HCT116 (cell line): ENCODE measurements at regions not wholly inside any gene's neighbourhood (a gene's known extent, or its start where the extent isn't known, plus 50 kb on each side); places are given as distances from the start of the nearest gene placed in this dataset.

Experiments
- ATAC-seq: fragments of 200-7000 bp; cut with Tn5 transposase; 2 replicates; pipeline ENCODE4 v1.9.1; 2020; ENCODE audit warnings: mild to moderate bottlenecking, moderate library complexity
- BruUV-seq: library from RNA; stranded (reverse); fragments of 400-500 nt; replicated peaks from 2 replicates; lab custom pipeline; 2021; lab: Mats Ljungman, UMichigan
- CTCF ChIA-PET: fragments of 300-600 bp; sonication (Branson Sonifier 250); formaldehyde crosslinking; loops from one replicate; lab custom pipeline; 2021; ENCODE audit warnings: antibody characterized with exemption; lab: Charles Lee
- POLR2A ChIA-PET: fragments of 300-600, 350-600 bp; sonication (Branson Sonifier 250); formaldehyde crosslinking; loops from one replicate; lab custom pipeline; 2021; ENCODE audit warnings: antibody characterized with exemption; lab: Charles Lee
- RAD21 ChIA-PET, 2 experiments: fragments of 300-600 bp; sonication (Branson Sonifier 250); formaldehyde crosslinking; loops; one replicate each; lab custom pipeline; 2023; ENCODE audit warnings: low total read pairs in 2 of 2; ENCODE audit not compliant: uncharacterized antibody in 2 of 2, unreplicated experiment in 2 of 2, low non-redundant PET in 1 of 2; lab: Charles Lee
- DNase-seq: peaks from one replicate; pipeline ENCODE4 v3.0.0-alpha.2; 2010; ENCODE audit warnings: low read depth, low spot score
- H2AFZ ChIP-seq: fragments of 200-600 bp; shearing (Covaris generic), sonication (generic); 2 replicates; pipeline ENCODE4 v1.6.1; 2017; ENCODE audit warnings: low read depth, mixed run types, mixed read lengths, antibody characterized with exemption, low read length; ENCODE audit not compliant: poor library complexity, severe bottlenecking
- H3K27ac ChIP-seq: 2 replicates; pipeline ENCODE4 v1.5.1; 2012; ENCODE audit warnings: low read depth, low read length
- H3K27me3 ChIP-seq: fragments of 200-600 bp; sonication (generic); 2 replicates; pipeline ENCODE4 v1.6.1; 2016; ENCODE audit warnings: mixed run types, low read length, mixed read lengths; ENCODE audit not compliant: insufficient read depth
- H3K36me3 ChIP-seq, 2 experiments: fragments of 200-500 bp in 1 of 2; fragments of 200-600 bp in 1 of 2; sonication (Bioruptor generic) in 1 of 2; sonication (generic) in 1 of 2; 2 replicates each; pipeline versions ENCODE4 v1.5.1 to v1.6.1; 2014 to 2016; ENCODE audit warnings: low read length in 2 of 2, inconsistent platforms in 1 of 2, mixed read lengths in 1 of 2, mixed run types in 1 of 2; ENCODE audit not compliant: insufficient read depth in 2 of 2, control insufficient read depth in 1 of 2
- H3K4me1 ChIP-seq, 2 experiments: fragments of 200-600 bp in 1 of 2; sonication (generic) in 1 of 2; 2 replicates each; pipeline versions ENCODE4 v1.5.1 to v1.6.1; 2012 to 2017; ENCODE audit warnings: low read length in 2 of 2, inconsistent platforms in 1 of 2, mild to moderate bottlenecking in 1 of 2, mixed read lengths in 1 of 2, mixed run types in 1 of 2, moderate library complexity in 1 of 2; ENCODE audit not compliant: insufficient read depth in 2 of 2, control insufficient read depth in 1 of 2
- H3K4me2 ChIP-seq: fragments of 200-600 bp; sonication (generic); 2 replicates; pipeline ENCODE4 v1.6.1; 2017; ENCODE audit warnings: mixed run types, low read length, mixed read lengths
- H3K4me3 ChIP-seq, 2 experiments: fragments of 200-600 bp in 1 of 2; sonication (generic) in 1 of 2; replicated peaks in 1 of 2; 2 replicates each; pipeline ENCODE4 v1.5.1; 2011 to 2016; ENCODE audit warnings: low read length in 2 of 2, control low read depth in 1 of 2, low read depth in 1 of 2, mild to moderate bottlenecking in 1 of 2, mixed read lengths in 1 of 2, mixed run types in 1 of 2
- H3K79me2 ChIP-seq: fragments of 200-600 bp; sonication (generic); 2 replicates; pipeline ENCODE4 v1.6.1; 2017; ENCODE audit warnings: mild to moderate bottlenecking, mixed run types, low read length, moderate library complexity, mixed read lengths; ENCODE audit not compliant: insufficient read depth
- H3K9ac ChIP-seq: fragments of 200-600 bp; sonication (generic); 2 replicates; pipeline ENCODE4 v1.6.1; 2016; ENCODE audit warnings: low read length, mixed read lengths
- H3K9me2 ChIP-seq: fragments of 200-600 bp; sonication (generic), shearing (Covaris generic); 2 replicates; pipeline ENCODE4 v1.6.1; 2017; ENCODE audit warnings: mixed run types, mild to moderate bottlenecking, moderate library complexity; ENCODE audit not compliant: insufficient read depth
- H3K9me3 ChIP-seq, 2 experiments: fragments of 200-500 bp in 1 of 2; fragments of 200-600 bp in 1 of 2; sonication (Bioruptor generic) in 1 of 2; sonication (generic) in 1 of 2; 2 replicates each; pipeline ENCODE4 v1.6.1; 2014 to 2017; ENCODE audit warnings: low read length in 2 of 2, mixed read lengths in 2 of 2, inconsistent platforms in 1 of 2, low read depth in 1 of 2, mild to moderate bottlenecking in 1 of 2, mixed run types in 1 of 2, moderate library complexity in 1 of 2; ENCODE audit not compliant: control insufficient read depth in 1 of 2, insufficient read depth in 1 of 2
- H4K20me1 ChIP-seq: fragments of 200-600 bp; sonication (generic), shearing (Covaris generic); 2 replicates; pipeline ENCODE4 v1.6.1; 2017; ENCODE audit warnings: mixed run types, mild to moderate bottlenecking, moderate library complexity; ENCODE audit not compliant: insufficient read depth
- CBX3 ChIP-seq: IDR thresholded peaks from 2 replicates; pipeline ENCODE4 v1.6.1; 2012; ENCODE audit warnings: low read depth
- CEBPB ChIP-seq: IDR thresholded peaks from 2 replicates; pipeline ENCODE4 v1.6.1; 2012; ENCODE audit warnings: low read depth
- EGR1 ChIP-seq: IDR thresholded peaks from 2 replicates; pipeline ENCODE4 v1.6.1; 2012; ENCODE audit warnings: low read depth
- ELF1 ChIP-seq: IDR thresholded peaks from 2 replicates; pipeline ENCODE4 v1.6.1; 2012; ENCODE audit warnings: low read depth, borderline replicate concordance
- EZH2 ChIP-seq: fragments of 200-600 bp; sonication (generic); IDR thresholded peaks from 2 replicates; pipeline ENCODE4 v1.6.1; 2017; ENCODE audit warnings: antibody characterized with exemption, mixed run types
- EZH2phosphoT487 ChIP-seq: fragments of 200-600 bp; IDR thresholded peaks from 2 replicates; pipeline ENCODE4 v1.6.1; 2018; ENCODE audit warnings: antibody characterized with exemption, borderline replicate concordance
- FOSL1 ChIP-seq: IDR thresholded peaks from 2 replicates; pipeline ENCODE4 v1.6.1; 2012; ENCODE audit warnings: low read depth
- JUND ChIP-seq: IDR thresholded peaks from 2 replicates; pipeline ENCODE4 v1.6.1; 2012
- POLR2A ChIP-seq: IDR thresholded peaks from 2 replicates; pipeline ENCODE4 v1.7.0; 2011; ENCODE audit warnings: borderline replicate concordance; ENCODE audit not compliant: insufficient read depth, insufficient read length; ENCODE audit errors: extremely low read depth
- POLR2AphosphoS5 ChIP-seq: IDR thresholded peaks from 2 replicates; pipeline ENCODE4 v1.6.1; 2011; ENCODE audit warnings: mild to moderate bottlenecking, low read depth, low read length, moderate library complexity
- RAD21 ChIP-seq: IDR thresholded peaks from 2 replicates; pipeline ENCODE4 v1.6.1; 2012; ENCODE audit warnings: low read depth, mild to moderate bottlenecking
- SIN3A ChIP-seq: IDR thresholded peaks from 2 replicates; pipeline ENCODE4 v1.6.1; 2012; ENCODE audit warnings: low read depth
- SP1 ChIP-seq: IDR thresholded peaks from 2 replicates; pipeline ENCODE4 v1.6.1; 2012; ENCODE audit warnings: low read depth
- SRF ChIP-seq: IDR thresholded peaks from 2 replicates; pipeline ENCODE4 v1.6.1; 2012; ENCODE audit warnings: low read depth
- TCF7L2 ChIP-seq: IDR thresholded peaks from 2 replicates; pipeline ENCODE4 v1.7.0; 2011; ENCODE audit warnings: borderline replicate concordance, inconsistent platforms; ENCODE audit not compliant: insufficient read depth, insufficient read length; ENCODE audit errors: extremely low read depth
- ZFX ChIP-seq: fragments of 450-650 bp; IDR thresholded peaks from 2 replicates; pipeline ENCODE4 v1.6.1; 2017
- ZNF274 ChIP-seq: fragments of 200-500 bp; sonication (Bioruptor generic); IDR thresholded peaks from 2 replicates; pipeline ENCODE4 v1.6.1; 2014; ENCODE audit warnings: mild to moderate bottlenecking, low read depth, low read length, inconsistent platforms
- intact Hi-C: fragments of 100-400 bp; cut with micrococcal nuclease; formaldehyde crosslinking; loops from 2 replicates; pipeline ENCODE4 v1.10.0; 2022
- TF ChIP-seq, protein P1 (sequence below): IDR thresholded peaks from 2 replicates; pipeline ENCODE4 v1.6.1; 2012; ENCODE audit warnings: low read depth
- TF ChIP-seq, protein P2 (sequence below): IDR thresholded peaks from 2 replicates; pipeline ENCODE4 v1.6.1; 2012
- TF ChIP-seq, protein P3 (sequence below), 3 experiments: fragments of 200-600 bp in 1 of 3; sonication (generic) in 1 of 3; IDR thresholded peaks in 2 of 3; conservative IDR thresholded peaks in 1 of 3; 2 replicates each; pipeline ENCODE4 v1.5.1; 2012 to 2017; ENCODE audit warnings: low read depth in 2 of 3, low read length in 2 of 3, antibody characterized with exemption in 1 of 3, borderline replicate concordance in 1 of 3, control low read depth in 1 of 3, mild to moderate bottlenecking in 1 of 3, mixed read lengths in 1 of 3, mixed run types in 1 of 3, moderate library complexity in 1 of 3; ENCODE audit not compliant: insufficient read depth in 1 of 3

DNA sequence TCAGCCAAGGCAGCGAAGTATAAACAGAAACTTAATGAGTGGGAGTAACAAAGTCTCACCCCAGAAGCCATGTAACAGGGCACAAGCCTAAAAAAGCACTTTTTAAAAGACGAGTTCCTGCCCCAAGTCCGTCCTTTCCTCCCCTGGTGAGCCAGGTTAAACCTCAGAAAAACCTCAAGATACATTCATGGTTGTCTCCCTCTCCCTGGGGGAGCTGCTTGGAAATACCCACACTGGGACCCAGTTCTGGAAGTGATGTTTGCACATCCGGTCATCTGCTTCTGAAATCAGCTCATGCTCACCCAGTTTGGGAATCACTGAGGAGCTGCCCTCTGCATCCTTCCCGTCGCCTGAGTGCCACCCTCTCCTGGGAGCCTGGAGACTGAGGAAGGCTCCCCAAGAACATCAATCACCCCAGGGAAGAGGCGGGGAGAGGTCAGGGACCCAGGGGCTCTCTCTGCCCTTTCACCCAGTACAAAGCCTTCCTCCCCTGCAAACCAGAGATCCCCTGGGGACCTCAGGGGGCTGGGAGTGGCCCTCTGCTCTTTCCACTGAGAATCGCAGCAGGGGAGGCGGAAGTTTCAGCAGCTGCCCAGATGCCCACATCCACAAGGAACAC lies 150.6 kb upstream of the AGAP1 start:
- Histone ChIP-seq H3K4me3 (no peak overlapping the region), H3K79me2 (no peaks in the 10 kb centered on the region), H3K27ac (no peak overlapping the region), H3K9me3 (no peaks in the 10 kb centered on the region), H3K36me3 (no peaks in the 10 kb centered on the region), H3K4me2 (no peak overlapping the region), H3K4me1 (peaks cover 11 to 20% of the 10 kb centered on the region in 2 experiments), H3K9ac (no peak overlapping the region), H3K9me2 (no peaks in the 10 kb centered on the region), H2AFZ (no peak overlapping the region), H3K27me3 (no peaks in the 10 kb centered on the region), H4K20me1 (no peaks in the 10 kb centered on the region)
- ChIA-PET CTCF (no interaction called here), RAD21 (no interaction called here), POLR2A (no interaction called here)
- TF ChIP-seq EGR1, result no peak
- TF ChIP-seq TCF7L2, result no peak
- TF ChIP-seq CBX3, result no peak
- TF ChIP-seq POLR2AphosphoS5, result no peak
- no peak for TF ChIP-seq EZH2phosphoT487
- no peak for TF ChIP-seq ZFX
- TF ChIP-seq ZNF274, result no peak
- TF ChIP-seq, protein P1, sequence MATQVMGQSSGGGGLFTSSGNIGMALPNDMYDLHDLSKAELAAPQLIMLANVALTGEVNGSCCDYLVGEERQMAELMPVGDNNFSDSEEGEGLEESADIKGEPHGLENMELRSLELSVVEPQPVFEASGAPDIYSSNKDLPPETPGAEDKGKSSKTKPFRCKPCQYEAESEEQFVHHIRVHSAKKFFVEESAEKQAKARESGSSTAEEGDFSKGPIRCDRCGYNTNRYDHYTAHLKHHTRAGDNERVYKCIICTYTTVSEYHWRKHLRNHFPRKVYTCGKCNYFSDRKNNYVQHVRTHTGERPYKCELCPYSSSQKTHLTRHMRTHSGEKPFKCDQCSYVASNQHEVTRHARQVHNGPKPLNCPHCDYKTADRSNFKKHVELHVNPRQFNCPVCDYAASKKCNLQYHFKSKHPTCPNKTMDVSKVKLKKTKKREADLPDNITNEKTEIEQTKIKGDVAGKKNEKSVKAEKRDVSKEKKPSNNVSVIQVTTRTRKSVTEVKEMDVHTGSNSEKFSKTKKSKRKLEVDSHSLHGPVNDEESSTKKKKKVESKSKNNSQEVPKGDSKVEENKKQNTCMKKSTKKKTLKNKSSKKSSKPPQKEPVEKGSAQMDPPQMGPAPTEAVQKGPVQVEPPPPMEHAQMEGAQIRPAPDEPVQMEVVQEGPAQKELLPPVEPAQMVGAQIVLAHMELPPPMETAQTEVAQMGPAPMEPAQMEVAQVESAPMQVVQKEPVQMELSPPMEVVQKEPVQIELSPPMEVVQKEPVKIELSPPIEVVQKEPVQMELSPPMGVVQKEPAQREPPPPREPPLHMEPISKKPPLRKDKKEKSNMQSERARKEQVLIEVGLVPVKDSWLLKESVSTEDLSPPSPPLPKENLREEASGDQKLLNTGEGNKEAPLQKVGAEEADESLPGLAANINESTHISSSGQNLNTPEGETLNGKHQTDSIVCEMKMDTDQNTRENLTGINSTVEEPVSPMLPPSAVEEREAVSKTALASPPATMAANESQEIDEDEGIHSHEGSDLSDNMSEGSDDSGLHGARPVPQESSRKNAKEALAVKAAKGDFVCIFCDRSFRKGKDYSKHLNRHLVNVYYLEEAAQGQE, result no peak
- TF ChIP-seq, protein P2, sequence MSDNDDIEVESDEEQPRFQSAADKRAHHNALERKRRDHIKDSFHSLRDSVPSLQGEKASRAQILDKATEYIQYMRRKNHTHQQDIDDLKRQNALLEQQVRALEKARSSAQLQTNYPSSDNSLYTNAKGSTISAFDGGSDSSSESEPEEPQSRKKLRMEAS, result no peak
- no peak for TF ChIP-seq EZH2
- TF ChIP-seq ELF1, result no peak
- TF ChIP-seq RAD21, result no peak
- TF ChIP-seq POLR2A, result no peak
- no peak for TF ChIP-seq FOSL1
- TF ChIP-seq SRF, result no peak
- no peak for TF ChIP-seq CEBPB
- TF ChIP-seq SP1, result no peak
- TF ChIP-seq SIN3A, result no peak
- TF ChIP-seq JUND, result no peak
- TF ChIP-seq, protein P3, sequence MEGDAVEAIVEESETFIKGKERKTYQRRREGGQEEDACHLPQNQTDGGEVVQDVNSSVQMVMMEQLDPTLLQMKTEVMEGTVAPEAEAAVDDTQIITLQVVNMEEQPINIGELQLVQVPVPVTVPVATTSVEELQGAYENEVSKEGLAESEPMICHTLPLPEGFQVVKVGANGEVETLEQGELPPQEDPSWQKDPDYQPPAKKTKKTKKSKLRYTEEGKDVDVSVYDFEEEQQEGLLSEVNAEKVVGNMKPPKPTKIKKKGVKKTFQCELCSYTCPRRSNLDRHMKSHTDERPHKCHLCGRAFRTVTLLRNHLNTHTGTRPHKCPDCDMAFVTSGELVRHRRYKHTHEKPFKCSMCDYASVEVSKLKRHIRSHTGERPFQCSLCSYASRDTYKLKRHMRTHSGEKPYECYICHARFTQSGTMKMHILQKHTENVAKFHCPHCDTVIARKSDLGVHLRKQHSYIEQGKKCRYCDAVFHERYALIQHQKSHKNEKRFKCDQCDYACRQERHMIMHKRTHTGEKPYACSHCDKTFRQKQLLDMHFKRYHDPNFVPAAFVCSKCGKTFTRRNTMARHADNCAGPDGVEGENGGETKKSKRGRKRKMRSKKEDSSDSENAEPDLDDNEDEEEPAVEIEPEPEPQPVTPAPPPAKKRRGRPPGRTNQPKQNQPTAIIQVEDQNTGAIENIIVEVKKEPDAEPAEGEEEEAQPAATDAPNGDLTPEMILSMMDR (IDR thresholded peaks at IDR 0.05 in 2 of 3, conservative IDR thresholded peaks at IDR 0.05 in 1 of 3; ENCODE audit: borderline replicate concordance in 1 of 3, insufficient read depth in 1 of 3, low read depth in 2 of 3, low read length in 2 of 3), result no peak
- intact Hi-C loops, result no loop called here
- no TSS peak for BruUV-seq
- ATAC-seq (no peak), DNase-seq (no peak)
